Jurkat, Clone E6-1 (cell line): ENCODE measurements at regions not wholly inside any gene's neighbourhood (a gene's known extent, or its start where the extent isn't known, plus 50 kb on each side); places are given as distances from the start of the nearest gene placed in this dataset.

ENCODE experiments used
- DNase-seq: peaks from one replicate; pipeline ENCODE4 v3.0.0-alpha.2; 2011; ENCODE audit warnings: low read depth, low spot score
- H3K4me3 ChIP-seq: 2 replicates; pipeline ENCODE4 v1.5.1; 2011; ENCODE audit warnings: mild to moderate bottlenecking, low read length, control low read depth, moderate library complexity

DNA sequence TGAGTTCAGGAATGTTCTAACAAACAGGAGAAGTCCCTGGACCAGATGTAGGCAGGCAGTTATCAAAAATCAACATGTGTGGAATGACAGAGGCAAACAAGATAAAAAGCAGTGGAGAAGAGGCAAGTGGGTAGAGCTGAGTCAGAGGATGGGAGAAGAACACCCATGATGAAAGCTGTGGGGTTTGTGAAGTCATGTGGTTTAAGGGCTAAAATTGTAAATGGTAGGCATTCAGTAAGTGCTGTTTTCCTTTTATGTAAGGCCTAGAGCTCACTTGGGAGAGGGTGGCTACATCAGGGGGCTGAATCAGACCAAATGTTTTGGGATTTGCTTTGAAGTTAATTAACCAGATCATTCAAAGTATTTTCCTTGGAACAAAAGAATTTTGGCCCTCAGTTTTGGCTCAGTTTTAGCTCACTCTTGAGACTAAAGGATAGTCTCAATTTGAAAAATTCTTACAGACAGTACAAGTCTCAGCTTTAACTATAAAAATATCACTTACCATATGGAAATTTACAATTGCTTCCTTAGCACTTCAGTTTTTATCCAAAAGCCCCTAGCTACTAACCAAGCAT lies 114.5 kb upstream of the PCDH7 start:
- no peak overlapping the region for H3K4me3 ChIP-seq
- no peak for DNase-seq

DNA sequence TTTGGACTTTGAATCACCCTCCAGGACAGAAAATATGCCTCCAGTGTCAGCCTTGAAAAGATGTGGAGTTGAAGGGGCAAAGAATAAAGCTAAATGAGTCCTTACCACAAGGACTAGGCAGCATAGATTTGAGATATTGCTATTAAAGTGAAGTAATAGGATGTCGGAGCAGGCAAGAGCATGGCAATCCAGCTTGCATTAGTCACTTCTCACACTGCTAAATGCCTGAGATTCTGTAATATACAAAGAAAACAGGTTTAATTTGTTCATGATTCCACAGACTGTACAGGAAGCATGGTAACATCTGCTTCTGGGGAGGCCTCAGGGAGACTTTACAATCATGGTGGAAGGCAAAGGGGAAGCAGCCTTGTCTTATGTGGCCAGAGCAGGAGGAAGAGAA lies 109.8 kb upstream of the PCDH7 start:
- H3K4me3 ChIP-seq = no peak overlapping the region
- no peak for DNase-seq

DNA sequence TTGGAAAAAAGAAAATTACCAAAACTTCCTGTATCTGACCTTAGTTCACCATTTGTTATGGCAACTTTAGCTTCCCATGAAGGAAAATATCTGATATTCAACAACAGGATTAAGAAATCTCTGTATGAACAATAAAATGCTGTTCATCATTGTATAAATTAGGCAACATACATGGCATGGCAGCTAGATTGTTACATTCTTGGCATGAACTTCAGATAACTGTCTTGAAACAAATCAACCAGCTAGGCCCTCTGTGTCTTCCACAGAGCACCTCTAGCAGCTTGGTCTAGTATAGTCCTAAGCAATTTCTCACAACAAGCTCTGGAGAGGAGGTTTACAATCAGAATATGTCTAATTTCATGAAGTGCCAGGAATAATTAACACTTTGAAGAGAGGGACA lies 105.4 kb upstream of the PCDH7 start:
- no peak overlapping the region for H3K4me3 ChIP-seq
- no peak for DNase-seq

DNA sequence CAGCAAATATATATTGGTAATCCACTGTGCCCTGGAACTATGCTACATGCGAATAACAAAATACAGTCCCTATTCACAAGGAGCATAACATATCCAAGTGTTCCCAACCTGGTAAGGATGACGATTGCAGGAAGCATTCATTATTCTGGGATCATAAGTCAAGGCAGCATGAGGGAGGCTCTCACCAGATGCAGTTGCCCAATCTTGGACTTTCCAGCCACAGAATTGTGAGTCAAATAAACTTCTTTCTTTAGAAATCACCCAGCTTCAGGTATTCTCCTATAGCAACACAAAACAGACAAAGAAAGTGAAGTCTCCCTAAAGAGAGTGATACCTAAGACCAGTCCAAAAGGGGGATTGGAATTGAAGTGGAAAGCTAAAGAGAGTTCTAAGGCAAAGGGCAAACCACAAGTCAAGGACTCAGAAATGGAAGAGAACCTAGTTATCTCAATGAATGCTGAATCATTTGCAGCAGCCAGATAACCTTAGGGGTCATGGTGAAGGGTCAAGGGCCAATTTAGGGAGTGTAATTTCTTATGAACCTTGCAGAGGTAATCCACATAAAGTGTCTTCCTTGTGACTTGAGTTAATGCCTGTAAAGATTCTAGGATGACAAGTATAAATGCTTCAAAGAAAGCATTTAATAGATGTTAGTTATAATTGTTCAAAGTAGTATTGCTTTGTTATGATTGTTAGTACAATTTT lies 103.1 kb upstream of the PCDH7 start:
- DNase-seq = no peak
- H3K4me3 ChIP-seq = no peak overlapping the region

DNA sequence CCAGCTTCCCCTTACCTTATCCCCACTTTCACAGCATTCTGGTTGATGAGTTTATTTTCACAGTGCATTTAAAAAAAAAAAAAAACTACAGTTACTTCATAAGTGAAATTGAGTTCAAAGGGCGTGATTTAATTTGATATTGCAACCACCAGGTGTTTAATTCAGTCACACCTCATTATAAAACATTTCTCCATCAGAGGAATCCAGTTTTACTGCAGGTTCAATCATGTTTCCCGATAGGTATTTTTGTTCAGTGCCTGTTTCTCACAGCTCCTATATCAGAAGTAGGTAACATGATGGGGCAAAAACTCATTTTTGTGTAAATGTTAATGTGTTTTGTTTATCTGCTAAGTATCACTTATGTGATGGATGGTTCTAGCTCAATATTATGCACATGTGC lies 102.3 kb upstream of the PCDH7 start:
- no peak for DNase-seq
- no peak overlapping the region for H3K4me3 ChIP-seq

DNA sequence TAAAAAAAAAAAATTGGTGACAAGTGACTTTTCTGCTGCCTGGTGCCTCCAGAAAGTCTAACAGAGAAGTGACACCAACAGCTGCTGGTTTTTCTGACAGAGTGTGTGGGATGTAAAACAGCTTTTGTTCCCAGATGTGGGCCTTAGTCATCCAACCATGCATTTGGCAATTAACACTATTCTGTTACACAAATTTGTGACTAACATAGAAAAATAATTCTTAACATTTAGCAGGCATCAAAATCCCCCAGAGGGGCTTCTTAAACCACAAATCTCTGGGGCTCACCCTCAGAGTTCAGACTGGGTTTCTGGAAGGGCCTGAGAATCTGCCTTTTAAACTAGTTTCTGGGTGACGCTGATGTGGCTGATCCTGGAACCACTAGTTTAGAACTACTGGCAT lies 100.5 kb upstream of the PCDH7 start:
- no peak overlapping the region for H3K4me3 ChIP-seq
- no peak for DNase-seq

DNA sequence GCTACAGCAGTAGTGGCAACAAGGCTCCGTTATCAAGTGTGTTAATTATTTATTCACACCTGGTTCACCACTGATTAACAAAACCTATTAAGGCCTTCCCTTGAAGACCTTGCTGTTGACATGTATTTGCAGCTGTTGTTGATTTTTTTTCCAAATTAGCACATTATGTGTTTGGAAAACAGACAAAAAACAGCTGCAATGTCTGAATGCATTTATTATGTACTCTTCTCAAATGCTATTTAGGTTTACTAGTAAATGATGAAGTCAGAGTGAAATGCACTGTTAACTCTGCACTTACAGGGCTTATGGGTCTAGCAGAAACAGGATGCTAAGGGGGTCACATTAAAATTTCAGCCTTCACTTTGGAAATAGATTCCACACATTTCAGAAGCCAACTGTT lies 99.5 kb upstream of the PCDH7 start:
- H3K4me3 ChIP-seq = no peak overlapping the region
- DNase-seq = no peak

DNA sequence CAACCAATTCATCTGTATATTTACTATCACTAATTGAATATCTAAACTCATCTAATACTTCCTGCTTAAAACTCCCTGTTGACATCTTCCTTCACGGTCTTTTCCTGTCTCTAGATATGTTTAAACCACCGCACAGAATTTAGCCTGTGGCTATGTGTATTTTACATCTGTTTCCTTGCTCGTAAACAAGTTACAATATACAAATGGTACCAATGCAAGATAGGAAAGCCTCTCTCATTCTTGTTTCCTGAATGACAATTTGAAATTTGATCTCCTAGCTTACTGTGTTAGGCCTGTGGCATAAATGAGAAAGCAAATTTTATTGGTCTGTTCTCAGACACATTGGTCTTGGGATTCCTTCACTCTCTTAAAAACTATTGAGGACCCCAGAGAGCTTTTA lies 89.7 kb upstream of the PCDH7 start:
- no peak for DNase-seq
- no peak overlapping the region for H3K4me3 ChIP-seq

DNA sequence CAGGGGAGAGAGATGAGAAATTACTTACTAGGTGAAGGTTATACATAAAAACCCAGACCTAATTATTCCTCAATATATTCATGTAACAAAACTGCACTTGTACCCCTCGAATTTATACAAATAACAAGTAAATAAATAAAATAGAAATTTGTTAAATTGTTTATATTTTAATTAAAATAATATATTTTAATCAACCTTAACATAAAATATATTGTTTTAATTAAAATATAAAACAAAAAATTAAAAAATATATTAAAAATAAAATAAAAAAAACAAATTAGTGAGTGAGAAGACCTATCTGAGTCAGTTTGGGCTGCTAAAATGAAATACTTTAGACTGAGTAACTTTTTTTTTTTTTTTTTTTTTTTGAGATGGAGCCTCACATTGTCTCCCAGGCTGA lies 87.4 kb upstream of the PCDH7 start:
- DNase-seq = no peak
- H3K4me3 ChIP-seq = no peak overlapping the region

DNA sequence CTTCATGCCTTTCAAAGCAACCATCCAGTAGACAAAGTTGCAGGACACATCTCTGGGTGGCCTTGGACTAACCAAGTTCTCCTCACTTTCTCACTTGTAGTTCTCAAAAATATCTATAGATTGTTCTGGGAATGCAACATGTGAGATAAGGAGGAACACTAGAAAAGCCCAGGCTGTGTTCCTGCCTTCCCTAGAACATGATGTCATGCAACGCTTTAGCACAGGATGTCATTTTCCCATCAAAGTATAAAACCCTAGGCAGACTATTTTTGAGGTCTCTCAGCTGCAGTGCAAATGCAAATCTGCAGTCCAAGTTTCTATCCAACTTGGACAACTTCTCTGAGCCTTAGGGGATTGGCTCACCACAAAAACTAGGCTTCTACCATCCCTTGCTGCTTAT lies 78.8 kb upstream of the PCDH7 start:
- no peak for DNase-seq
- no peak overlapping the region for H3K4me3 ChIP-seq

DNA sequence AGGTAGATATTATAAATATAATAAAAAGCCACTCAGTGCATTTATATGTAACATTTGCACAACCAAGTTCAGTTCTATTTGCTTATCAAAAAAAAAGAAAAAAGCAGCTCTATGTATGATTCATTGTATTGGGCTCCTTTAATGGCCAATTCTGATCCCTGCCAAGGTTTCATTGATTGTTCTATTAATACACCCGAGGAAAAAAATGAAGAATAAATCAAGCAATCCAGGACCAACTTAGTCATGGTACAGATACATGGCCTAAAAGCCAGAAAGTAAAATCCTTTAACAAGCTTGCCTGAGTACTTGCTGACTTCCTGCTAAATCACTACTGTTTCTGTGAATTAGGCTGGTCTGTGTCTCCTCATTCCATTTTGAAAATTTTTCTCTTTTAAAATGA lies 77.6 kb upstream of the PCDH7 start:
- no peak overlapping the region for H3K4me3 ChIP-seq
- DNase-seq = no peak

DNA sequence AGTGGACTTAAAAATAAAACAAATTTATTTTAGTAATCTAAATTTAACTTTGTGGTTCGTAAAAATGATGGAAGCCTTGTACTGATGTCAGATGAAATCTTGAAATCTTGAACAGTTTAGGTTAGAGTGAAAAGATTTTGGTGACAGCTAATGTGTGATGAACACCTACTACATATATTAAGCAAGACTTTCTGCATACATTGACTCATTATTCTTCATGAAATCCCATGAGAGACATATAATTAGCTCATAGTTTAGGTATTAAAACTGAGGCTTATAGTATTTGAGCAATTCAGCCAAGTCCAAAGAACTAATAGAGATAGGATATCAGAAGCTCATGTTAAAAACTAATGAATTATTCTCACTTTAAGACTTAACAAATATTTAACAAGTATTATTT lies 66.9 kb upstream of the PCDH7 start:
- H3K4me3 ChIP-seq = no peak overlapping the region
- no peak for DNase-seq

DNA sequence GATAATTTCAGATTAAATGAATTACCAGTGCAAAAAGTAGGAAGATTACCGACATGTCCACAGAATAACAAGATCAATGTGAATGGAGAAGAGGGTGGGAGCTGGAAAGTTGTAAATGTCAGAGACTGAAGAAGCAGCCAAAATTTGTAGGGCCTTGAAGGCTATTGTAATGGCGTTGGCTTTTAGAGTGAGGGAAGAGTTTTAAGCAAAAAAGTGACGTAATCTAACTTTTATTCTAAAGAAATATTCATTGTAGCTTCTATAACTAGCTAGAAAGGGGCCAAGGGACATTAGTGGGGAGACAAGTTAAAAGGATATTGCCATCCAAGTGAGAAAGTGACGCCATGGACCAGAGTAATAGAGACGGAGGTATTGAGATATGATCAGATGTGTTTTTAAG lies 63.3 kb upstream of the PCDH7 start:
- DNase-seq = no peak
- no peak overlapping the region for H3K4me3 ChIP-seq

DNA sequence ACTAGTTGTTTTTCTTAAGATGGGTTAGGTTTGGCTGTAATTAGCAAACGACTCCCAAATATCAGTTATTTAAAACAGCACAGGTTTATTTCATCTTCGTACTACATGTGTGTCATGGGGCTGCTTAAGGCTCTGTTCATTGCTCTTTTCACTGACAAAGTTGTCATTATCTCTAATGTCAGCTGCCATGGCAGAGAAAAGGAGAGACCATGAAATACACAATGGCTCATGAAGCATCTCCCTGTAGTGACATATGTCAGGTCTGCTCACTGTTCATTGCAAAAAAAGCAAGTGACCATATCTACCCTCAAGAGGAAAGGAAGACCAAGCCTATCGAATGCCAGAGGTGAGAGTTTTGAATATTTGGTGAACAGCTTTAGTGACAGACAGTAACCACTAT lies 52.2 kb upstream of the PCDH7 start:
- no peak overlapping the region for H3K4me3 ChIP-seq
- no peak for DNase-seq

DNA sequence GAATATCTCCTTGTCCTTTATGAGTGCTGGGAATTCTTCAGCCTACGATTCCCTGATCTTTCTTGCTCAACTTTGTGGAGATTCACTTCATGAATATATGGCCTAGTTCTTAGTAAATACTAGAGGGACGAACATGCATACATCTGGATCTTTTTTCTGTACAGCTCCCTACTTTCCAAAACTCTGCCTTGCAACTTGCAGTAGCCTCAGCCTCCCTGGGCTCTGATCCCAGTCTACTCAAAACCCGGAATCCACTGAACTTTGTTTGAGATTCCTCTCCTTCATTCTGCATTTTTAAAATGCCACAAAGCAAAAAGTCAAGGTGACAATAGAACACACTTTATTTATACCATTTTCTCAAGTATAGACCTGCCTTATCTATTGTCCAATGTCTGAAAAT lies 50.0 kb upstream of the PCDH7 start:
- no peak overlapping the region for H3K4me3 ChIP-seq

More for the DNA sequence above, 50.0 kb upstream of the PCDH7 start:
- no peak for DNase-seq
